HG02938 (cell line): ENCODE measurements at regions not wholly inside any gene's neighbourhood (a gene's known extent, or its start where the extent isn't known, plus 50 kb on each side); places are given as distances from the start of the nearest gene placed in this dataset.

Experiments used
- ATAC-seq: cut with Tn5 transposase; IDR thresholded peaks from one replicate; pipeline ENCODE4 v1.9.1; 2021; ENCODE audit warnings: mild to moderate bottlenecking, moderate library complexity; ENCODE audit not compliant: unreplicated experiment

- no peak for ATAC-seq
These were observed 59.9 kb upstream of the IL2 start for GRCh38 chr4:122516376-122516775.

GRCh38 chr4:122514671-122515070 is 58.1 kb upstream of the IL2 start:
- no peak for ATAC-seq

DNA sequence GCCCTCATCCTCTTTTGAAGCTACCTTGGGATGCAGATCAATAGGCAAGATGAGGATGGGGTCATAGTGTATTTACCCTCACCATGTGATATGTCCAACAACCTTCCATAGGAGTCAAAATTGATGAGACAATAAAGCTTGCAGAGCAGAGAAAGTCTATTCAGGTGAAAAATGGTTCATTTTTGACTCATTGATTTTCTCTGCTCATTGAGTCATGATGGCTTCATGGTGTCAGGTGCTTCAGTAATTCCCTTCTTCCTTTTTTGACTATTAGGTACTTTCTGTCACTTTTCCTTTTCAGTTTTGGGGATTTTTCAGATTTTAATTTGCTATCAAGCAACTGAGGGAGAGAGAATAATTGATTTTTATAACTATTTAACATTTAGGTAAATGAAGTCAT is 55.9 kb upstream of the IL2 start:
- ATAC-seq: no peak

DNA sequence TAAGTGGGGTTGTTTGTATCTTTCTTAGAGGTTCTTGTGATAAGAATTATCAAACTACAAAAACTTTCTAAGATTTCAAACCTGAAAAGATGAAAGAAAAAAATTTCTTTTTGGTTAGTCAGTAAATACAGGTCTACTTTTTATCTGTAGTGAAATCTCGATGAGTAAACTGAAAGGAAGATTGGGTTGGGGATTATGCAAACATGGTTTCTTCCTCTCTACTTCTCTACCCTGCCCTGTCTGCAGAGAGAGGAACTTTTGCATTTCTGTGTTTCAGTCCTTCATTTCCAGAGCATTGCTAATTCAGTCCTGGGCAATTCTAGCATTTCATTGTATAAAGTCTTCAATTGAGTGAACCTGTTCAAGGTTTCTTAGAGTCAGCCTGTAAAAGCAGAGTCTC is 51.6 kb upstream of the IL2 start:
- ATAC-seq: peak; percentile 88
